ENCODE measurements at regions not wholly inside any gene's neighbourhood (a gene's known extent, or its start where the extent isn't known, plus 50 kb on each side); places are given as distances from the start of the nearest gene placed in this dataset.

DNA sequence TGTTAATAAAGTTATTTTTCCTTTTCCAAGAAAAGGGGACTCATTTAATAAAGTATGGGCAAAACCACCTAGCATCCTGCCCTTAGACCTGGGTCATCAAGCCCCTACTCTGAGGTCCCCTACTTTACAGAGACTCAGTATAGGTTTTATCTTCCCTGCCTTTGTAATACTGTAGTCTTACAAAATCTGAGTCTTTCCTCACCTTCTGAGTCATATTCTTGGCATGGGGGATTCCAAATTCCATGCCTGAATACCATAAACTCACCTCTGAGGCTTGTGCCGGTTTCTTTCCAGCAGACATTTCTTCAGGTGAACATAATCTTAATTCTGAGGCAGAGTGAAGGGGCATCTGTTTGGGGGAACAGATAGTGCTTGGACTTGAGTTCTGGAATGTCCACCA is 282.5 kb downstream of the KCNA4 start:
- TF ChIP-seq YY1 (IDR thresholded peaks at IDR 0.05; ENCODE audit: low read depth), result no peak
- no peak for TF ChIP-seq TAF1 (IDR thresholded peaks at IDR 0.05; ENCODE audit: low read depth)
- TF ChIP-seq ZBTB7A (IDR thresholded peaks at IDR 0.05; ENCODE audit: low read depth), result no peak
- TF ChIP-seq TEAD4 (IDR thresholded peaks at IDR 0.05), result no peak
- no peak for TF ChIP-seq EGR1 (IDR thresholded peaks at IDR 0.05)
- TF ChIP-seq CREB1 (IDR thresholded peaks at IDR 0.05; ENCODE audit: low read depth), result no peak
- TF ChIP-seq USF1 (IDR thresholded peaks at IDR 0.05), result no peak
- TF ChIP-seq TCF12 (IDR thresholded peaks at IDR 0.05; ENCODE audit: low read depth), result no peak
- no peak for TF ChIP-seq RAD21 (IDR thresholded peaks at IDR 0.05; ENCODE audit: low read depth)
- no peak for TF ChIP-seq EP300 (IDR thresholded peaks at IDR 0.05; ENCODE audit: borderline replicate concordance)
- TF ChIP-seq, protein P1, sequence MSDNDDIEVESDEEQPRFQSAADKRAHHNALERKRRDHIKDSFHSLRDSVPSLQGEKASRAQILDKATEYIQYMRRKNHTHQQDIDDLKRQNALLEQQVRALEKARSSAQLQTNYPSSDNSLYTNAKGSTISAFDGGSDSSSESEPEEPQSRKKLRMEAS (IDR thresholded peaks at IDR 0.05), result no peak

- TF ChIP-seq REST (IDR thresholded peaks at IDR 0.05; ENCODE audit: low read depth) (no peak), CEBPB (IDR thresholded peaks at IDR 0.05) (no peak), FOXM1 (IDR thresholded peaks at IDR 0.05; ENCODE audit: borderline replicate concordance, low read depth) (no peak), EGR1 (IDR thresholded peaks at IDR 0.05) (no peak)
Observed at GRCh38 chr11:29713831-29714320, 303.0 kb downstream of the KCNA4 start.

GRCh38 chr11:29712616-29713015 is 304.2 kb downstream of the KCNA4 start:
- no peak for TF ChIP-seq FOXM1 (IDR thresholded peaks at IDR 0.05; ENCODE audit: borderline replicate concordance, low read depth)

GRCh38 chr11:29707924-29708323 is 308.9 kb downstream of the KCNA4 start:
- no peak for TF ChIP-seq NFIC (IDR thresholded peaks at IDR 0.05)
- no peak for TF ChIP-seq REST (IDR thresholded peaks at IDR 0.05; ENCODE audit: low read depth)
- TF ChIP-seq ZBTB7A (IDR thresholded peaks at IDR 0.05; ENCODE audit: low read depth), result no peak
- TF ChIP-seq EGR1 (IDR thresholded peaks at IDR 0.05), result no peak
- no peak for TF ChIP-seq FOXM1 (IDR thresholded peaks at IDR 0.05; ENCODE audit: borderline replicate concordance, low read depth)
- no peak for TF ChIP-seq YY1 (IDR thresholded peaks at IDR 0.05; ENCODE audit: low read depth)
- TF ChIP-seq TCF12 (IDR thresholded peaks at IDR 0.05; ENCODE audit: low read depth), result no peak
- no peak for TF ChIP-seq TAF1 (IDR thresholded peaks at IDR 0.05; ENCODE audit: low read depth)

DNA sequence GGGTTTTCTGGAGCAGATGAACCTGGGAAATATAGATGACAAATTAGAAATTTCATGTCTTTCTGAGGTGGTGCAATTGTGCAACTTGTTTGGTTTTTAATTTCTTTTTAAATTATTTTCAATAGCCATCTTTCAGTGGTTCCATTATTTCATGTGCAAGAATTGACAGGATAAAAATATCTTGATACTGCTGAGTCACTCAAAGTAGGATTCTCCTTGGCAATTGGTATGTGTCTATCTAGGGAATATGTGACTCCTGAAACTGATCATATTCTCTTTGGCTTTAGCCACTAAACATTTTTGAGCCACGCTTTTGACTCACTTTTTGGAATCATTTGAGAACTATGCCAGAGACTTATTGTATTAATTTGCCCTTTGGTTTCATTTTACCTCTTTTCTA is 331.5 kb downstream of the KCNA4 start:
- TF ChIP-seq FOXM1 (IDR thresholded peaks at IDR 0.05; ENCODE audit: borderline replicate concordance, low read depth), result no peak
- TF ChIP-seq USF1 (IDR thresholded peaks at IDR 0.05), result no peak
- no peak for TF ChIP-seq NFIC (IDR thresholded peaks at IDR 0.05)
- TF ChIP-seq, protein P1 (IDR thresholded peaks at IDR 0.05), result no peak
- TF ChIP-seq EGR1 (IDR thresholded peaks at IDR 0.05), result no peak
- TF ChIP-seq TEAD4 (IDR thresholded peaks at IDR 0.05), result no peak
- no peak for TF ChIP-seq EP300 (IDR thresholded peaks at IDR 0.05; ENCODE audit: borderline replicate concordance)
- no peak for TF ChIP-seq RAD21 (IDR thresholded peaks at IDR 0.05; ENCODE audit: low read depth)
- TF ChIP-seq YY1 (IDR thresholded peaks at IDR 0.05; ENCODE audit: low read depth), result no peak
- no peak for TF ChIP-seq REST (IDR thresholded peaks at IDR 0.05; ENCODE audit: low read depth)
- TF ChIP-seq CREB1 (IDR thresholded peaks at IDR 0.05; ENCODE audit: low read depth), result no peak
- TF ChIP-seq TAF1 (IDR thresholded peaks at IDR 0.05; ENCODE audit: low read depth), result no peak
- no peak for TF ChIP-seq CEBPB (IDR thresholded peaks at IDR 0.05)
- TF ChIP-seq TCF12 (IDR thresholded peaks at IDR 0.05; ENCODE audit: low read depth), result no peak
- no peak for TF ChIP-seq ZBTB7A (IDR thresholded peaks at IDR 0.05; ENCODE audit: low read depth)

All from Ishikawa (cell line).